IPS DF 6.9 (cell line): ENCODE measurements at regions not wholly inside any gene's neighbourhood (a gene's known extent, or its start where the extent isn't known, plus 50 kb on each side); places are given as distances from the start of the nearest gene placed in this dataset.

Source experiments
- DNase-seq: peaks from one replicate; pipeline ENCODE4 v3.0.0-alpha.2; 2013; ENCODE audit warnings: low read depth, low spot score
- H3K27ac ChIP-seq: one replicate; pipeline ENCODE4 v1.5.1; 2013; ENCODE audit warnings: low read length, control low read depth
- H3K27me3 ChIP-seq: 2 replicates; pipeline ENCODE4 v1.6.1; 2013; ENCODE audit warnings: mild to moderate bottlenecking, low read length; ENCODE audit not compliant: control insufficient read depth, insufficient read depth
- H3K36me3 ChIP-seq: 2 replicates; pipeline ENCODE4 v1.6.1; 2013; ENCODE audit warnings: low read length; ENCODE audit not compliant: control insufficient read depth, insufficient read depth
- H3K4me1 ChIP-seq: 2 replicates; pipeline ENCODE4 v1.6.1; 2013; ENCODE audit warnings: low read length; ENCODE audit not compliant: control insufficient read depth, insufficient read depth
- H3K4me3 ChIP-seq: 2 replicates; pipeline ENCODE4 v1.5.1; 2013; ENCODE audit warnings: mild to moderate bottlenecking, low read length
- H3K9me3 ChIP-seq: 2 replicates; pipeline ENCODE4 v1.6.1; 2013; ENCODE audit warnings: low read length, inconsistent platforms; ENCODE audit not compliant: control insufficient read depth, insufficient read depth
- WGBS: extraction: QIAGEN DNeasy Blood & Tissue Kit; methylation state at CpG from one replicate; pipeline ENCODE4 v1.1.7; 2013; ENCODE audit warnings: mixed read lengths, missing lambda C conversion rate; ENCODE audit not compliant: insufficient read length, insufficient coverage; 5-methylcytosine and 5-hydroxymethylcytosine counted together

- Histone ChIP-seq H3K9me3 (no peaks in the 10 kb centered on the region), H3K4me3 (no peak overlapping the region), H3K4me1 (no peaks in the 10 kb centered on the region), H3K36me3 (no peaks in the 10 kb centered on the region), H3K27me3 (no peaks in the 10 kb centered on the region), H3K27ac (no peak overlapping the region)
- DNase-seq: no peak
- WGBS: no CpG with 5 or more reads among the region's 12 CpGs
Observed at GRCh38 chr19:30648866-30649862, 277.0 kb downstream of the ZNF536 start.

GRCh38 chr19:30647891-30648720 lies 275.9 kb downstream of the ZNF536 start:
- no peaks in the 10 kb centered on the region for H3K27me3 ChIP-seq
- no peak overlapping the region for H3K27ac ChIP-seq
- no peaks in the 10 kb centered on the region for H3K36me3 ChIP-seq
- DNase-seq: no peak
- H3K9me3 ChIP-seq: no peaks in the 10 kb centered on the region
- H3K4me3 ChIP-seq: no peak overlapping the region
- no peaks in the 10 kb centered on the region for H3K4me1 ChIP-seq
- no CpG with 5 or more reads among the region's 19 CpGs for WGBS

GRCh38 chr19:30646806-30647205 lies 274.6 kb downstream of the ZNF536 start:
- Histone ChIP-seq H3K4me1 (no peaks in the 10 kb centered on the region), H3K27ac (no peak overlapping the region), H3K9me3 (no peaks in the 10 kb centered on the region), H3K4me3 (no peak overlapping the region), H3K36me3 (no peaks in the 10 kb centered on the region), H3K27me3 (no peaks in the 10 kb centered on the region)
- no peak for DNase-seq
- WGBS: no CpG with 5 or more reads among the region's 6 CpGs

- H3K27ac ChIP-seq: no peak overlapping the region
- no peak for DNase-seq
- no CpG with 5 or more reads among the region's 12 CpGs for WGBS
- no peak overlapping the region for H3K4me3 ChIP-seq
- no peaks in the 10 kb centered on the region for H3K36me3 ChIP-seq
- H3K9me3 ChIP-seq: no peaks in the 10 kb centered on the region
- H3K27me3 ChIP-seq: no peaks in the 10 kb centered on the region
- no peaks in the 10 kb centered on the region for H3K4me1 ChIP-seq
Observed at GRCh38 chr19:30645946-30646577, 273.9 kb downstream of the ZNF536 start.

DNA sequence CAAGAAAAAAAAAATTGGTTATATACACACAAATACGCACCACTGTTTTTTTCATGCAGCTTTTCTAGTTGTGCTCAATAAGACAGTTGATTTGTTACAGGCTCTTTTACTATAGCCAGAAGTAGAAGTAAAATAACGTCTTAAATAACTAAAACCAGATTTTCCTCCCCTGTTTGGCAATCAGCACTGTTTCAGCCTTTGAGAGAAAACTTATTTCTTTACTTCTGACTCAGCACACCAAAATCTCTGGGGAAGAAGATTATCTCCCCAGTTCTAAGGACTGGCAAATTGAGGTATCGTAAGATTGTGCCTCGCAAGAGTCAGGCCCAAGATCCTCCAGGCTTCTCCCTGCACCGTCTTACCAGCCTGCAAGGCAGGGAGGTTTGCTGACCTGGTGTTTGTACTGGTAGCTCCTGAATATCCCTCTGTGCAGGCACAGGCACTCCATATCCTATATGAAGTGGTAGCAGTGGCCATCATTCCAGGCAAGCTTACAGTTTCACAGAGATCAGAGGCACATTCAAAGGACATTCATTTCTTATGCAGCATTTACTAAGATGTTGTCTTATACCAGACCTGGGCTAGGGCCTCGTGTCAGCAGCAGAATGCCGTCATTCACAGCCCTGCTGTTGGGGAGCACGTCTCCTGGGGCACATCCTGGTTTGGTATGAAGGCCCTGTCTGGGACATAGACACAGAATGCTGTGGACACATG lies 268.2 kb downstream of the ZNF536 start:
- no peaks in the 10 kb centered on the region for H3K4me1 ChIP-seq
- H3K9me3 ChIP-seq: no peaks in the 10 kb centered on the region
- DNase-seq: no peak
- H3K27me3 ChIP-seq: no peaks in the 10 kb centered on the region
- no peak overlapping the region for H3K4me3 ChIP-seq
- H3K36me3 ChIP-seq: no peaks in the 10 kb centered on the region
- WGBS: no CpG with 5 or more reads among the region's 8 CpGs
- no peak overlapping the region for H3K27ac ChIP-seq

GRCh38 chr19:30638889-30639288 lies 266.7 kb downstream of the ZNF536 start:
- H3K27ac ChIP-seq: no peak overlapping the region
- WGBS: no CpG with 5 or more reads among the region's 4 CpGs
- DNase-seq: no peak
- no peaks in the 10 kb centered on the region for H3K9me3 ChIP-seq
- H3K36me3 ChIP-seq: no peaks in the 10 kb centered on the region
- H3K4me3 ChIP-seq: no peak overlapping the region
- H3K4me1 ChIP-seq: no peaks in the 10 kb centered on the region
- no peaks in the 10 kb centered on the region for H3K27me3 ChIP-seq

DNA sequence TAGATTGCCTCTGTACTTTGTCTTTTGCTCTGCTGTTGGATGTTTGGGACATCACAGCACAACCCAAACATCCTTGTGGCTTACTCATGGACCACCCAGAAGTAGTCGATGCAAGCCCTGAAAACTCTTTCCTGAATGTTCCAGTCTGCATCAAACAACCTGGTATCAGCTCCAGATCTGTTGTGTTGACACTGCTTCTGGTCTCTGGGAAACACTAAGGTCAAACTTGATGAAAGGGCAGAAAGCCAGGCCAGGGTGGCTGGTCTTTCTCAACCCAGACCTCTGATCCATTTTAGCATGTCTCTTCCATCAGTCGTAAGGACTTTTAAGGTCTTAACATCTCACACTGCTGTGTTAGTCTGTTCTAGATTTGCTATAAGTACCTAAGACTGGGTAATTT lies 265.7 kb downstream of the ZNF536 start:
- H3K9me3 ChIP-seq: no peaks in the 10 kb centered on the region
- DNase-seq: no peak
- no peaks in the 10 kb centered on the region for H3K27me3 ChIP-seq
- no peaks in the 10 kb centered on the region for H3K36me3 ChIP-seq
- no peak overlapping the region for H3K4me3 ChIP-seq
- H3K4me1 ChIP-seq: no peaks in the 10 kb centered on the region
- no CpG with 5 or more reads among the region's 2 CpGs for WGBS
- H3K27ac ChIP-seq: no peak overlapping the region

GRCh38 chr19:30634996-30635975 lies 263.1 kb downstream of the ZNF536 start:
- WGBS: no CpG with 5 or more reads among the region's 20 CpGs
- 0 out of 2 replicates have a peak, but pooled peaks cover 2% of the 10 kb centered on the region for H3K4me1 ChIP-seq
- no peaks in the 10 kb centered on the region for H3K36me3 ChIP-seq
- no peak overlapping the region for H3K27ac ChIP-seq
- H3K27me3 ChIP-seq: no peaks in the 10 kb centered on the region
- no peak overlapping the region for H3K4me3 ChIP-seq
- no peak for DNase-seq
- no peaks in the 10 kb centered on the region for H3K9me3 ChIP-seq

GRCh38 chr19:30634131-30634830 lies 262.1 kb downstream of the ZNF536 start:
- Histone ChIP-seq H3K4me3 (no peak overlapping the region), H3K4me1 (0 out of 2 replicates have a peak, but pooled peaks cover 2% of the 10 kb centered on the region), H3K36me3 (no peaks in the 10 kb centered on the region), H3K9me3 (no peaks in the 10 kb centered on the region), H3K27ac (no peak overlapping the region), H3K27me3 (no peaks in the 10 kb centered on the region)
- no CpG with 5 or more reads among the region's 19 CpGs for WGBS
- no peak for DNase-seq
